Activated naive CD4-positive, alpha-beta T cell treated with anti-CD3 and anti-CD28 coated beads, Interleukin-2, amount 10 ng/mL, durations not matched to agents 7 days and 5 days (primary cell): ENCODE measurements at regions not wholly inside any gene's neighbourhood (a gene's known extent, or its start where the extent isn't known, plus 50 kb on each side); places are given as distances from the start of the nearest gene placed in this dataset.

Experiments
- CTCF ChIA-PET: fragments of 350-600 bp; sonication (Branson Sonifier 250); formaldehyde crosslinking; loops from one replicate; lab custom pipeline; 2021; ENCODE audit warnings: antibody characterized with exemption; lab: Charles Lee
- DNase-seq: peaks from one replicate; pipeline ENCODE4 v3.0.0-alpha.2; 2020
- H3K27ac Mint-ChIP-seq: one replicate; pipeline ENCODE4 v1.8.0; 2021; ENCODE audit warnings: mild to moderate bottlenecking, moderate library complexity, mixed read lengths
- H3K27me3 Mint-ChIP-seq: one replicate; pipeline ENCODE4 v1.8.0; 2021; ENCODE audit warnings: mild to moderate bottlenecking, mixed read lengths
- H3K36me3 Mint-ChIP-seq: one replicate; pipeline ENCODE4 v1.8.0; 2021; ENCODE audit warnings: mixed read lengths
- H3K4me1 Mint-ChIP-seq: one replicate; pipeline ENCODE4 v1.8.0; 2021; ENCODE audit warnings: mixed read lengths
- H3K4me3 Mint-ChIP-seq: one replicate; pipeline ENCODE4 v1.8.0; 2021; ENCODE audit warnings: mild to moderate bottlenecking, moderate library complexity, mixed read lengths
- H3K9me3 Mint-ChIP-seq: one replicate; pipeline ENCODE4 v1.8.0; 2021; ENCODE audit warnings: mixed read lengths

- Mint-ChIP-seq H3K36me3 (no peaks in the 10 kb centered on the region), H3K27me3 (no peaks in the 10 kb centered on the region), H3K4me1 (no peaks in the 10 kb centered on the region), H3K27ac (no peak overlapping the region), H3K4me3 (no peak overlapping the region), H3K9me3 (peaks cover 13% of the 10 kb centered on the region)
- no peak for DNase-seq
- CTCF ChIA-PET = no interaction called here
Observed at GRCh38 chr7:46568420-46569132, 647.5 kb upstream of the IGFBP3 start.

GRCh38 chr7:46567858-46568257, 646.8 kb upstream of the IGFBP3 start:
- Mint-ChIP-seq H3K4me3 (no peak overlapping the region), H3K4me1 (no peaks in the 10 kb centered on the region), H3K36me3 (no peaks in the 10 kb centered on the region), H3K27me3 (no peaks in the 10 kb centered on the region), H3K27ac (no peak overlapping the region), H3K9me3 (peaks cover 15% of the 10 kb centered on the region)
- no peak for DNase-seq
- CTCF ChIA-PET = no interaction called here

- H3K27me3 Mint-ChIP-seq = no peaks in the 10 kb centered on the region
- H3K4me3 Mint-ChIP-seq = no peak overlapping the region
- CTCF ChIA-PET = no interaction called here
- H3K9me3 Mint-ChIP-seq = peaks cover 16% of the 10 kb centered on the region
- H3K4me1 Mint-ChIP-seq = no peaks in the 10 kb centered on the region
- no peak overlapping the region for H3K27ac Mint-ChIP-seq
- DNase-seq = no peak
- H3K36me3 Mint-ChIP-seq = no peaks in the 10 kb centered on the region
Observed at GRCh38 chr7:46566097-46566774, 645.2 kb upstream of the IGFBP3 start.

GRCh38 chr7:46565253-46566096, 644.4 kb upstream of the IGFBP3 start:
- H3K27ac Mint-ChIP-seq = no peak overlapping the region
- CTCF ChIA-PET = no interaction called here
- DNase-seq = no peak

GRCh38 chr7:46559194-46559832, 638.2 kb upstream of the IGFBP3 start:
- no peak overlapping the region for H3K4me3 Mint-ChIP-seq

More at GRCh38 chr7:46565253-46566096, 644.4 kb upstream of the IGFBP3 start:
- Mint-ChIP-seq H3K36me3 (no peaks in the 10 kb centered on the region), H3K27me3 (no peaks in the 10 kb centered on the region), H3K4me1 (no peaks in the 10 kb centered on the region), H3K9me3 (peaks cover 17% of the 10 kb centered on the region), H3K4me3 (no peak overlapping the region)

GRCh38 chr7:46558482-46559193, 637.6 kb upstream of the IGFBP3 start:
- H3K36me3 Mint-ChIP-seq = no peaks in the 10 kb centered on the region
- H3K27ac Mint-ChIP-seq = no peak overlapping the region
- peaks cover 10% of the 10 kb centered on the region for H3K9me3 Mint-ChIP-seq
- H3K27me3 Mint-ChIP-seq = no peaks in the 10 kb centered on the region
- DNase-seq = no peak
- H3K4me3 Mint-ChIP-seq = no peak overlapping the region
- CTCF ChIA-PET = no interaction called here
- H3K4me1 Mint-ChIP-seq = no peaks in the 10 kb centered on the region

More at GRCh38 chr7:46559194-46559832, 638.2 kb upstream of the IGFBP3 start:
- H3K27me3 Mint-ChIP-seq = no peaks in the 10 kb centered on the region
- no peak for DNase-seq
- H3K9me3 Mint-ChIP-seq = peaks cover 15% of the 10 kb centered on the region
- H3K4me1 Mint-ChIP-seq = no peaks in the 10 kb centered on the region
- CTCF ChIA-PET = no interaction called here
- H3K27ac Mint-ChIP-seq = no peak overlapping the region
- H3K36me3 Mint-ChIP-seq = no peaks in the 10 kb centered on the region

- CTCF ChIA-PET = no interaction called here
- Mint-ChIP-seq H3K4me1 (no peaks in the 10 kb centered on the region), H3K27me3 (no peaks in the 10 kb centered on the region), H3K36me3 (no peaks in the 10 kb centered on the region), H3K9me3 (peaks cover 7% of the 10 kb centered on the region), H3K27ac (no peak overlapping the region), H3K4me3 (no peak overlapping the region)
- DNase-seq = no peak
Observed at GRCh38 chr7:46557781-46558180, 636.7 kb upstream of the IGFBP3 start.

GRCh38 chr7:46557295-46557711, 636.2 kb upstream of the IGFBP3 start:
- no peaks in the 10 kb centered on the region for H3K27me3 Mint-ChIP-seq
- CTCF ChIA-PET = no interaction called here
- peaks cover 4% of the 10 kb centered on the region for H3K9me3 Mint-ChIP-seq
- DNase-seq = no peak
- H3K4me3 Mint-ChIP-seq = no peak overlapping the region
- no peaks in the 10 kb centered on the region for H3K36me3 Mint-ChIP-seq
- H3K27ac Mint-ChIP-seq = no peak overlapping the region
- H3K4me1 Mint-ChIP-seq = no peaks in the 10 kb centered on the region

- no peaks in the 10 kb centered on the region for H3K4me1 Mint-ChIP-seq
- no peaks in the 10 kb centered on the region for H3K36me3 Mint-ChIP-seq
Observed at GRCh38 chr7:46554688-46555422, 633.8 kb upstream of the IGFBP3 start.

GRCh38 chr7:46551603-46552002, 630.5 kb upstream of the IGFBP3 start:
- Mint-ChIP-seq H3K36me3 (no peaks in the 10 kb centered on the region), H3K27ac (no peak overlapping the region), H3K4me1 (no peaks in the 10 kb centered on the region), H3K27me3 (no peaks in the 10 kb centered on the region), H3K9me3 (no peaks in the 10 kb centered on the region), H3K4me3 (no peak overlapping the region)
- DNase-seq = no peak
- CTCF ChIA-PET = no interaction called here

More at GRCh38 chr7:46554688-46555422, 633.8 kb upstream of the IGFBP3 start:
- H3K9me3 Mint-ChIP-seq = no peaks in the 10 kb centered on the region
- DNase-seq = no peak
- no peaks in the 10 kb centered on the region for H3K27me3 Mint-ChIP-seq
- H3K4me3 Mint-ChIP-seq = no peak overlapping the region
- CTCF ChIA-PET = no interaction called here
- no peak overlapping the region for H3K27ac Mint-ChIP-seq

GRCh38 chr7:46550864-46551263, 629.8 kb upstream of the IGFBP3 start:
- H3K4me3 Mint-ChIP-seq = no peak overlapping the region
- no peaks in the 10 kb centered on the region for H3K36me3 Mint-ChIP-seq
- DNase-seq = no peak
- CTCF ChIA-PET = no interaction called here
- no peaks in the 10 kb centered on the region for H3K9me3 Mint-ChIP-seq
- H3K4me1 Mint-ChIP-seq = no peaks in the 10 kb centered on the region
- H3K27ac Mint-ChIP-seq = no peak overlapping the region
- H3K27me3 Mint-ChIP-seq = no peaks in the 10 kb centered on the region

- Mint-ChIP-seq H3K36me3 (no peaks in the 10 kb centered on the region), H3K4me1 (no peaks in the 10 kb centered on the region), H3K27ac (no peak overlapping the region), H3K4me3 (no peak overlapping the region), H3K9me3 (no peaks in the 10 kb centered on the region), H3K27me3 (no peaks in the 10 kb centered on the region)
- no peak for DNase-seq
- CTCF ChIA-PET = no interaction called here
Observed at GRCh38 chr7:46549892-46550639, 629.0 kb upstream of the IGFBP3 start.

GRCh38 chr7:46549347-46549746, 628.3 kb upstream of the IGFBP3 start:
- no peaks in the 10 kb centered on the region for H3K27me3 Mint-ChIP-seq
- CTCF ChIA-PET = no interaction called here
- no peak for DNase-seq

More at GRCh38 chr7:46549347-46549746, 628.3 kb upstream of the IGFBP3 start:
- Mint-ChIP-seq H3K4me1 (no peaks in the 10 kb centered on the region), H3K36me3 (no peaks in the 10 kb centered on the region), H3K9me3 (no peaks in the 10 kb centered on the region), H3K4me3 (no peak overlapping the region), H3K27ac (no peak overlapping the region)
